H1 (cell line): ENCODE measurements at regions not wholly inside any gene's neighbourhood (a gene's known extent, or its start where the extent isn't known, plus 50 kb on each side); places are given as distances from the start of the nearest gene placed in this dataset.

Experiments used
- CHD7 ChIP-seq: fragments of 300-600 bp; sonication (generic); IDR thresholded peaks from 2 replicates; pipeline ENCODE4 v1.7.1; 2012; ENCODE audit warnings: low read length, moderate library complexity, mild to moderate bottlenecking, inconsistent platforms; ENCODE audit not compliant: insufficient replicate concordance

GRCh38 chr5:107291866-107292265, 378.9 kb downstream of the EFNA5 start (continued):
- no peak for TF ChIP-seq CHD7
